GM21528 (cell line): ENCODE measurements at regions not wholly inside any gene's neighbourhood (a gene's known extent, or its start where the extent isn't known, plus 50 kb on each side); places are given as distances from the start of the nearest gene placed in this dataset.
"Not testable (repeated sequence)": the region's sequence is repeated elsewhere in the genome, so short reads cannot be mapped to it uniquely, and the experiment has no call there.

Source experiments
- ATAC-seq: cut with Tn5 transposase; IDR thresholded peaks from one replicate; pipeline ENCODE4 v1.9.1; 2021; ENCODE audit warnings: mild to moderate bottlenecking, moderate library complexity; ENCODE audit not compliant: unreplicated experiment, low FRiP score

DNA sequence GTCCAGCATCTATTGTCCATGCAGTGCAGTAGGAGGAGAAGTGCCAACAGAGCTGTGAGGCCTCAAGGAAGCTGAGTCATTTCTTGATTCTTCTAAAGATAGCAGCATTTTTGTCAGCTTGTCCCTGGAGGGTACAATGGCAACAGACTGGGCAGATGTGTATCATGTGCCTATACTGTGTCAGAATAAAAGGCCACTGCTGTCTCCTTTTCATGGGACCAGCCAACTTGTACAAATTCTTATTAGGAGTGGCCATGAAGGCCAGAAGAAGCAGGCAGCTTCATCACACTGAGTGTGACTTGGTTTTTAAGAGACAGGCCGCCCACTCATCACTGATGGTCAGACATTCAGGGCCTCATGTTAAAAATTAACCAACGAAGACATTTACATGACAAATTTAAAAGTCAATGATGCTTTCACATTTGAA lies 185.0 kb upstream of the FAM241A start:
- peak; percentile 94 for ATAC-seq

DNA sequence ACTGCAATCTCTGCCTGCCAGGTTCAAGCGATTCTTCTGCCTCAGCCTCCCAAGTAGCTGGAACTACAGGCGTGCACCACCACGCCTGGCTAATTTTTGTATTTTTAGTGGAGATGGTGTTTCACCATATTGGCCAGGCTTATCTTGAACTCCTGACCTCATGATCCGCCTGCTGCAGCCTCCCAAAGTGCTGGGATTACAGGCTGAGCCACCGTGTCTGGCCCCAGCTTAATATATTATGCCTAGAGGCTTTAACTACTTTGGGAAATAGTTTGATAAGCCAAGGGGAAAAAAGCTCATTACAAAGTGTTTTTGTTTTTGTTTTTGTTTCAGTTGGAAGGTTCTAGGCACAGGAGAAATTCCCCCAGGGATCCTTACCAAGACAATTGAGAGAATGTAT lies 184.2 kb upstream of the FAM241A start:
- ATAC-seq = not testable (repeated sequence)

DNA sequence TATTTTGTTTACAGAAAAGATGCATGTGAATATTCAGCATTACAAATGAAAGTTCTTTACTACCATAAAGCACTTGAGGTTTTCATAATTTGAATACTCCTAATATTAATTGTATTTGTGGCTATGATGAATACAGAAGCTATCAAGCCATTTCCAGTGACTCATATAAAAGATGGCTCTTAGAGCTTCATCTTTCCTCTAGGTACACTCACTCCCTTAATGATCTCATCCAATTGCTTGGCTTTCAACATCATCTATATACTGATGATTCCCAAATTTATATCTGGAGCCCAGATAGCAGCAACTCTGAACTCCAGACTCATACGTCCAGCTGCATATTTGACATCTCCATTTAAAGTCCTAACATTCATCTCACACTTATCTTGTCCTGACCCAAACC lies 183.4 kb upstream of the FAM241A start:
- no peak for ATAC-seq

DNA sequence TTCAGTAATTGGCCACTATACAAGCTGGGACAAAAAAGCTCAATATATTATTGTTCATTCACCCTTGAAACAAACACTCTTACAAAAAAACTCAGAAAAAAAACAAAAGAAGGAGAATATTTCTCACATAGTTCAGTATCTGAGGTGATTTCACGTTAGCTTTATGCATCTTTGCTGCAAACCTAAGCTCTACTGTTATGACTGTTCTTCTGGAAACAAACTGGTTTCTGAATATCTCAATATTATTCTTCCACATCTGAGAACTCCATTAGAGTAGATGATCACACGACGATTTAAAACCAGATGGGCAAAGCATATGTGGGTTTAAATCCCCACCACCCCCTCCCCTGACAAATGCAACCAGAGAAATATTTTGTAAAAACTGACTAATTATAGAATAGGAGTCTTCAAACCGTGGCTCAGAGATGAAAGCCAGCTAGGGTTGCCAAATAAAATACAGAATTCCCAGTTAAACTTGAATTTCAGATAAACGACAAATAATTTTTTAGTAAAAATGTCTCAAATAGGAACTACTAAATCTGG lies 182.0 kb upstream of the FAM241A start:
- ATAC-seq = no peak

DNA sequence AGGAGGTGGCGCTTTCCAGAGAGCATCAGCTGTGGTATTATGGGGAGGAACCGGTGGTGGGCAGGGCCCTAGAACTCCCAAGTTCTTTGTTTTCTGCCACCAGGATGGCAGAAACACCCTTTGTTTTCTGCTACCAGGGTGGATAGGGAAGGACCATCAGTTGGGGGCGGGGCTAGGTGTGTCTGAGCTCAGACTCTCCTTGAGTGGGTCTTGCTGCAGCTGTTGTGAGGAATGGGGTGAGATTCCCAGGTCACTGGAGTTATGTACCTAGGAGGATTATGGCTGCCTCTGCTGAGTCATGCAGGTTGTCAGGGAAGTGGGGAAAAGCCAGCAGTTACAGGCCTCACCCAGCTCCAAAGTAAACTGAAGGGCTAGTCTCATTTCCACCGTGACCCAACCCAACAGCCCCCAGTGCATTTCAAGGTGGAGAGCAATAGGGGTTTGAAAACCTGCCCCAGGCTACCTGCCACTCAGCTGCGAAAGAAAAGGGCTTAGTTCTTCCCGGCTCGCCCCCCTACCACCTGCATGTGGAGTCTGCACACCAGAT lies 167.8 kb upstream of the FAM241A start:
- ATAC-seq = no peak

DNA sequence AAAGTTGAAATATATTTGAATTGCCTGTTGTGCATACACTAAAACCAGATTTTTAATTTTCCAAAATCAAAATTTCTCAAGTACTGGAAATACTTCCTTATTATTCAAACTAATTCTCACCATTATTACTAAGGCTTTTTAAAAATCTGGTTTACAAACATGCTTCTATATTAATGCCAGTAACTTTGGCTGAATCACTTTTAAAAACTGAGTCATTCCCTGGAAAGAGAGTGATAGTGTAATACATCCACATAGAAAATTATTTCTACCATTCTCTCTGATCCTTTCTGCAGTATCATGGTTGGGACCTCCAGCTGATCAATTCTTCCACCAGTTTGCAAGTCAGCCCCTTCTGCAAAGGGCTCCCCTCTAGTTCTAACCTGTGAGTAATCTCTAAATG lies 165.3 kb upstream of the FAM241A start:
- no peak for ATAC-seq

DNA sequence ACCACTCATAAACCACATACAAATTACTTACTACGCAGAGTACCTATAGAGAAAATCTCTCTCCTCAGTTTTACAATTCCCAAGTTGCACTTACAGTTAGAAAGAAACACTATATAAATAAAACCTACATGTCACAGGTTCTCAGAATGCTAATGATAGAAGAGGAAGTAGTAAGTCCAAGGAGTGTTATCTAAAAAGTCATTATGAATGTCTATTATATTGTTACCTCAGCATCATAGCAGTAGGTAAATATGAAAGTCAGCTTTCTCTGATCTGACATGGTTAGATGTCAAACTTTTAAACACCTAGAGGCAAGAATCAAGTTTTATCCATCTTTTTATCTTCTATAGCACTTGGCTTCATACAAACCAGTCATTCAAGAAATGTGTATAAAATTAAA lies 163.2 kb upstream of the FAM241A start:
- ATAC-seq = no peak

DNA sequence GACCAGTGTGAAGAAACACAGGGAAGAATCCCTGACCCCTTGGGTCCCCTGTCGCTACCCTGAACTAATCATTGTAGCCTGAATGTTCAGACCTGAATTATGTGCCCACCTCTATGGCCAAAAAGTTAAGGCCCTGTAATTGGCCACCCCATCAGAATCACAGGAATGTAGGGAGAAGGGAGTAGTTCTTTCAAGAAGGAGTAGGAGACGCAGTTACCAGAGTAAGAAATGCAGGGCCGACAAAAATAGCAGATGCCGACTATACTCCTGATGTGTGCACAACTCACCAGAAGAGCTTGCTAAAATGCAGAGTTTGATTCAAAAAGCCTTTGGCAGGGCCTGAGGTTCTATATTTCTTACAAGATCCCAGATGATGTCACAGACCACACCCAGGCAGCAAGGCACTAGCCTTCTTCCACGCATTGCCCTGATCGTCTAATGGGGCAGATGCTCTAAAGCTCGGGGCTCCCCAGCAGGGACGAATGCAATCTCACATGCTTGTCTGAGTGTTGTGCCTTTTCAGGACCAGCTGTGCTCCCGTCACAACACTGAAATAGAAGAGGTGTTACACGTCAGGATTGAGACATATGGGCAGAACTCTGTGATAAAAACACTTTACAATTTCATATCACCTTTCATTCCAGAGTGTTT lies 161.0 kb upstream of the FAM241A start:
- no peak for ATAC-seq

DNA sequence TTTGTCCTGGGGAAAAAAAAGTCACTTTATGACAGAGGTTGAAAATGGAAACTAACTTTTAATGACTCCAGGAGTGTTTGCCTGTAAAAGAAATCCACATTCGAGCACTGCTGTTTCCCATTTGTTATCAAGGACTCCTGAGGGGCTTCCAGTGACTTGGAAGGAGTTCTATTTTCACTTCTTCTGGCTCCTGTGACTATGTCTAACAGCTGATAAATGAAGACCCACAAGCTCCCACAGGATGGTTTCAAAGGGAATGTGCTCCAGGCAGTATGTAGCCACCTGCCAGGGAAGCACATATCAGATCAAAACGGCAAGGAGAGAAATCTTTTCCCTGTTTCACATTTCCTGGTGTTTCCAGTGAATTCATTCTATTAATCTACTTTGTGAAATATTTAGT lies 159.8 kb upstream of the FAM241A start:
- no peak for ATAC-seq

DNA sequence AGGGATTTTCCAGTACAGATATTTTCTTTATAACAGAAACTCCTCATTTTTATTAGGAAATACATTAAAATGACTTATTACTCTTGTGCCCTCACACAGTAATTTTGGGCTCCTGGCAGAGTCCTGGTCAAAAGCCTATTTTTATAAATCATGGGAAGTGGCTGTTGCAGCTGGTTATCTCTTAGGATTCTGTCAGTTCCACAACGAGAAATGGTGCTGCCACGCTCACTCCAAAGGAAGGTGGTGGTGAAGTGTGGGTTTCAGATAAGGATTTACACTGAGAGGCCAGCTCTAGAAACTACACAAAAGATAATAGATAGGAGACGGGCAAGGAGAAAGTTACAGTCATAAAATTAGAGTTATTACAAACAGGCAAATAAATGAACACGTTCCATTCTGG lies 159.2 kb upstream of the FAM241A start:
- ATAC-seq = no peak

DNA sequence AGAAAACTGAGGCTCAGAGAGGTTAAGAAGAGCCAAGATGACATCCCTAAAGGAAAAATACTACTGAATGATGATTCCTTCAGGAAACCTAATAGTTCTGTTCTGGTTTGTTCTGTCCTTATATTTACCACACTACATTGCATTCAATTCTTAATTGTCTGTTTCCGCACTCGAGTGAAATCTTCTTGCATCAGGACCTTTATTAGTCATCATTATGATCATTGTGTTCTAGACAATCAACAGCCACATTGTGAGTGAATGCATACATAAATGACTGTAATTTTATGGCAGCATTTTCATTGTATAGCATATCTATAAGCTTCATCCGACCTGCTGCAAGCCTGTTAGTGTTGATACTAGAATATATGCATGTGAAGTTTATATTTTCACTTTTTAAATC lies 156.7 kb upstream of the FAM241A start:
- ATAC-seq = no peak

DNA sequence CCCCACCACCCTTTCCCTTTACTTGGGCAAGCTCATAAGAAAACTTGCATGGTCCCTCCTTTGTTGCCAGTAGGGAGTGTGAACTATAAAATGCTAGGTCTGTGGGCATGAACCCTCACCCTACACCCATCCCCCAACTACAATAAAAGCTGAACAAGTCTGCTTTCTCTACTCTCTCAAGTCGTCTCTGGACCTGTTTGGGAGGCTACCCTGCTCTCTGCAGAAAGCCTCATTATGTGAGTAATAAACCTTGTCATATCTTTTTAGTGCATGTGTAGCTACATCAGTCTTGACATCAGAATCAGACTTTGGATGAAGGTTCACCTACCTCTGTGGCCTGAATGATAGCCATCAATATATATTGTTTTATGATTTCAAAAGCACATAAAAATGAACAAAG lies 155.4 kb upstream of the FAM241A start:
- no peak for ATAC-seq

DNA sequence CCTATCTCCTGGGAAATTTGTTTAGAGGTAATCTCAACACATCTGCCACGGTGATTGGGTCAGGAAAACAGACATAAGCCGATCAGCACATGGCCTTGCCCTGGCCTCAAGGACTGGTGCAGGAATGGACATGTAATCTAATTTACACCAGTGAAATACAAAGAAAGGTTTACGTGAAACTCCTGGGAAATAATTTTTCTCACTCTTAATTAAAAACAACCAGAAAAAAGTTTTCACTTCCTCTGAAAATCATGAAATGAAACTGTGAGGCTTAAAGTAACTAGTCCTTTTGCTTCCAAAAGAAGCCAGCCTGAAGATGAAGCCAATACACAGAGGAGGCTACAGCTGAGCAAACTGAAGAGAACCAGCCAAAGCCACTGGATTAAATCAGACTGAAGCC lies 154.1 kb upstream of the FAM241A start:
- peak; percentile 97 for ATAC-seq

DNA sequence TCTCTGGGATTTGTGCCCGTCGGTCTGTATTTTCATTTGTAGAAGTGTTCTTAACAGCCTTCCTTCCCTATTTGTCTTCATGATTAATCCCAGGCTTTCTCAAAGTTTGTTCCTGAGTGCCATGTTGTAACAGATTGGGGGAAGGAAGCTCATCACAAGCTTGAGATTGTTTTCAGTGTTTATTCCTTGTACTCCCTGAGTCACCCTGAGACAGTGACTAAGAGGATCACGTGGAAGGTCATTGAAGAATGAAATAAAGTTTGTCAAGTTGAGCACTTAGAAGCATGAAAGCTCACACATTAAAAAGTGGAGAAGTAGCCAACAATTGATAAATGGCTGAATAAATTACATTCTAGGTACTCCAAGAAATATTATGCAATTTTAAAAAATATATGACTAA lies 153.5 kb upstream of the FAM241A start:
- peak; percentile 20 for ATAC-seq

DNA sequence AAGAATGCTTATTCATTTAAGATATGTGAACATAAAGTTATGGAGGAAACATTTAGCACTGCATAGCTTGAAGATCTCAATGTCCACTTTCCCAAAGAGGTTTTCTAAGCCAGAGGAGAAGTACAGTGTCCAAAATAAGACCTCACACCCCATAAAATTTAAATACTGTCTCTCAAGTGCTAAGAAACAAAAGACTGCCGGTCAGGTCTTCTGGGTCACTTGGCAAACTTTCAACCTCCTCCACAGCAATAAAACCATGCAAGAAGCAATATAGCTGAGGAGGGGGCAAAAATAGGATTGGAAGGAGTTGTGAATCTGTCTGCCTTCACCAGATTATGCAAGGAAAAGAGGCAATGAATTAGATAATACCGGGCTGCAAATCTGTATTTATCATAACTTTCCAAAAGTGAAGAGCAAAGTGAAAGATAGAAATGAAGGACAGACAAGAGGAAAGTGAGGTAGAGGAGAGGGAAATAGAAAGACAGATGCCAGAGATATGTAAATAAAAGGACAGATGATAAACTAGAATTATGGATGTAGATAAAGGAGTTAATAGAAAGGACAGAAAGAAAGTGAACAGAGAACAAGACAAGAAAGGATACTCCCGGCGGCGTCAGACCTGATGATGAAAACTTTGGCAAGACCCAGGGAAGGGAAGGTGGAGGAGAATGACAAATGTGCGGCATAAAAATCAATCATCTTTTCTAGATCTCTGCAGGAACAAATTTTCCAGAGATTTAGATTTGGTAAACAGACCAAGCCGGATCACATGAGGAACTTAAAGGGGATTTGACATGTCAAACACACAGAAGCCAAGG lies 152.7 kb upstream of the FAM241A start:
- no peak for ATAC-seq

DNA sequence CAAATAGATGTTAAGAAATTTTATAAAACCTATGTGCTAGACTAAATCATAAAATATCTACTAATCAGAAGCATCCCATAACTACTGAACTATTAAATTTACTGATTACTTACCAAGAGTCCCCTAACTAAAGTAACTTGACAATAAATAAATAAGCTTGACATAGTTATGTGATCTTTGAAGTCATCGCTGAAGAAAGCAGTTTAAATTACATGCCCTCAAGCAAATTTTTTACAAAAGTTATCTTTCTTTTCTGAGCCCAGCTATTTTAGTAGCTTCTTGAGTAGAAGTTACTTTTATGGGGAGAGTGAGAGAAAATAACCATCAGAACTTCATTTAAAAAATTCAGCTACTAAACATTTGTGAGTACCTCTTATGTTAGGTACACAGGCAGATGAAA lies 150.9 kb upstream of the FAM241A start:
- ATAC-seq = no peak

DNA sequence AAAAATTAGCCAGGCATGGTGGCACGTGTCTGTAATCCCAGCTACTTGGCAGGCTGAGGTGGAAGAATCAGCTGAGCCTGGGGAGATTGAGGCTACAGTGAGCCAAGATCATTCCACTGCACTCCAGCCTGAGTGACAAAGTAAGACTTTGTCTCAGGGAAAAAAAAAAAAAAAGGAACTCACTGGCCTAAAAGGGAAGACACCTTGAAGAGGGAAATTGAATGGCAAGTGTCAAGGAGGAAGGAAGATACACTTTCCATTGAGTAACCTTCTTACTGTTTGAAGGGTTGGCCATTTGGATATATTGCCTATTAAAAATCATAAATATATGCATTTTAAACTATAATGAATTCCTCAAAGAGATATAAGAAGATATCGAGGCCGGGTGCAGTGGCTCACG lies 147.5 kb upstream of the FAM241A start:
- no peak for ATAC-seq

DNA sequence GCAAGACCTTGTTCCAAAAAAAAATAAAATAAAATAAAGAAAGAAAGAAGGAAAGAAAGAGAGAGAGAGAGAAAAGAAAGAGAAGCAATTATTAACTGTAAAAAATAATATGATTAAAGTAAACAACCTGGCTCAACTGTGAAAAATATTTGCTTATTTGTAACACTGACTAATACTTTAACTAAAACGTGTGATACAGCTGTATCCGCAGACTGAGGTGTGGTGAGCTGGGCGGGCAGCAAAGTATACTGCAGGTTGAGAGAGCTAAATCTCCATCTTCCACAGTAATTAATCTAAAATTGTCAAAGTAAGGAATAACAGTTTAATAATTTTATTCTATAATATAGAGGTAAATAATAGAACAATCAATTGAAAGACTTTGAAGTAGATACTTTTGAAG lies 145.5 kb upstream of the FAM241A start:
- ATAC-seq = no peak

DNA sequence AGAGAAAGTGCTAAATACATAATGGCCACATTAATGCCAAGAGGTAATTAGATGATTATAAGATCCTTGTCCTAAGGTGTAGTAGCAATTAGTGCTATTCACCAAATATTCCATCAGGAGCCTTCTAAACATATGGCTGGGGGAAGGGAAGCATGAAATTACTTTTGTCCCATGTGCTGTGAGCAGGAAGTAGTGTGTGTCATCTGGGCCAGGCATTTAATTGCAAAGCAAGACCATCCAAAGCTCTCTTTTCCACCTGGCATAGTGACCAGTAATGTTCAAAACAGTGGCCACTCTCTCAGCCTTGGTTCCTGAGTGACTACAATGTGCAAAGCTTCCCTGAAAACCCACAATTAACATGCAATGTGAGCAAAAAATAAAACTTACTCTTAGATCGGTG lies 144.2 kb upstream of the FAM241A start:
- no peak for ATAC-seq

DNA sequence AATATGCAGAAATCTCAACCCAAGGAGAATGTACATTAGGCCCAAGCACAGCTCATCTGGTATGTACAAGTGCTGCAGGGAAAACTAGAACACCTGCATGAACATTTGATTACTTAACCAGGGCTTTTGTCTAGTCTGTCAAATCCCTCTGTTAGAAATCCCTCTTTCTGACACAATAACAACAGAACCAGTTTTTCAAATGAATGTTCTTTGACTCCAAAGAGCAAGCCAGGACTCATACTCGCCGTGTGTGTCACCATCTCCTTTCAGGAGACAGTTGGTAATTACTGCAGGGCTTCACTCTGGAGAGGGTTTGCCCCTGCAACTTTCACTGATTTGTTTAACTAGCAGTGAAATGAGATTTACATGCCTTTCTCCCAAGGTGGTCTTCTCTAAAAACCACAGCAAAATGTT lies 143.0 kb upstream of the FAM241A start:
- no peak for ATAC-seq

DNA sequence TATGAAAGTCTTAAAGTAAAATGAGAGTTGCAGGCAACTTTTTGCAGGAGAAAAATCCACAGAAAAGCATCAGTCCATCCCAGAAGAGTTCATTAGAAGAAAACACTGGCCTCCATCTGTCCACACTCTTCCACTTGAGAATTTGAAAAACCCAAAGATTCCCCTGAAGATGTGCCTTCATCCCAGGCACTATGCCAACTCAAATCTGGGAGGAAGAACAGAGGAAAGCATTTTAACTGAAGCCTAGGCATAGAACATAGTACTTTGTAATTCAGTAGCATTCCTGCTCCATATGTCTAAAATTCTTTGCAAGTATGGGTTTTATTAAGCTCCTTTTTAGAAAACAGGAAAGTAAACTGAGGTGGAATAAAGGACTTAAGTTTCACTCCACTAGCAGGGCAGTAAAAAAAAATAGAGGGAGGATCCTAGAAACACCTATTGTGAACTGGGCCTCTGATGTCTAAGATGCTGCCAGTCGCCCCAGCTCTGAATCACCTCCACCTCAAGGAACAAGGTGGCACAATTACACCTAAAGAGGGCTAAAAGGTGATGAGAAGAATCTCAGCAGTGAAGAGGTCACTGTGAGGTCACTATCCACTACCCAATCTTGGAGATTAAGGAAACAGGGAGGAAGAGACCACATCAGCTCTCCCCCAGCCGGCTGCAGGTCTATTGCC lies 141.9 kb upstream of the FAM241A start:
- ATAC-seq = no peak
